DMS79 (cell line): ENCODE measurements at regions not wholly inside any gene's neighbourhood (a gene's known extent, or its start where the extent isn't known, plus 50 kb on each side); places are given as distances from the start of the nearest gene placed in this dataset.
"Not testable (repeated sequence)": the region's sequence is repeated elsewhere in the genome, so short reads cannot be mapped to it uniquely, and the experiment has no call there.

Experiments used
- DNase-seq: peaks from one replicate; lab custom pipeline; 2025; lab: John Stamatoyannopoulos, UW

DNA sequence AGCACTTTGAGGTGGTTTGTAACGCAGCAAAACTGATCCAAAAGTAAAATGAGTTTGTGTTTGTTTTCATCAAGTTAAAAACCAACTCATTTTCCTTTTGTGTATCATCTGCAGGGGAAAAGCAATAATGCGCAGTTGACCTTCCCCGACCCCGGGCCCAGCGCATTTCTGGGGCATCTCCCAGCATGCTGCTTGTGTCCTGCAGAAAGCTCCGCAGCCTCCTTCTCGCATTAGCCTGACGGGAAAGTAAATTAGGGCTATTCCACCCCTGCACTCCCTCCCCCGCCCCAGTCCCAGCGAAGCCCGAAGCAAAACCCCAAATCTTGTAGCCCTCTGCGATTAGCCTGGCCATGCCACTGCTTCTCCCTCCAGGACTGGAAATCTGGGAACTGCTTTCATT lies 82.0 kb upstream of the PPM1B start:
- DNase-seq, result no peak

DNA sequence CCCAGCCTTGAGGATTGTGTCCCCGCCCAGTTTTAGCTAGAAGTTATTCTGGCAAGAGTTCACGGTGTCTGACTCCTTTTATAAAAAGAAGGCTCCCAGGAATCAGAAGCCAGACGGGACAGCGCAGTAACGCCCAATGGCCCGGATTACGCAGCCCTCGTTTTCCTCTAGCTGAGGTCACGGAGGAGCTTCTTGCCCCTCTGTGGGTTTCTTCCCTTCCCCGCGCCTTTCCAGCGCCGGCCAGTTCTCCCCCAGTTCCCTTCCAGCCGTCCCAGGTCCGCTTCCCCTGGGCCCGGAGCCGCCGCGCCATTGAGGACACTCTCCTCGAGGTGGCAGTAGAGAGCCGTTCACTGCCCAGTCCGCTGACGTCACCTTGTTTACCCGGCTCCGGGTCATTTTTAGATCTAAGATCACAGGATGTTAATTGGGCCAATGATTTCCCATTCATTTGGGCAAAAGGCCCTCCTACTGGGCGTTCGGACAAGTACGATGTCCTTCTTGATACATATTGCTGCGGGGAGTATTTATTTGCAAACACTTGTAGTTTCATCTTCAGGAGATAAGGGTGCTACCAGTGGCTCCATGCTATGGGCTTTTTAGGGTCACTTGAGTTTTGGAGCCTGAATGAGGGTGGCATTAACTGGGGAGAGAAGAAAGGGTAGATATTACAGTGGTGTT lies 81.5 kb upstream of the PPM1B start:
- peak; percentile 56 for DNase-seq

DNA sequence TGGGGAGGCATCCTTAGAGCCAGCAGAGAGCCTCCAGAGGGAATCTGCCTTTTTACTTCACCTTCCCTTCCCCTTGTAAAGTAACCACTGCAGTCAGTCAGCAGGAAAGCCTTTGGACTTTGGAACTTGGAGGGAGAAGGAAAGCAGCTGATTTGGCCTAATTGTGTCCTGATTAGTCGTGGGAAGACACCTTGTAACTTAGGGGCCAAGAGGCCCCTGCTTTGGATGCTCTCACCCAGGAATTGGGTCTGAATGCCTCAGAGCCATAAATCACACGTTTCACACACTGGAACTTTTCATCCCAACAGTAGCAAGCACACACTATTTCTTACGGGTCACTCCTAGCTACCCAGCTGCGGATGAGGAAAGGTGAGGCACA lies 81.0 kb upstream of the PPM1B start:
- DNase-seq, result no peak

DNA sequence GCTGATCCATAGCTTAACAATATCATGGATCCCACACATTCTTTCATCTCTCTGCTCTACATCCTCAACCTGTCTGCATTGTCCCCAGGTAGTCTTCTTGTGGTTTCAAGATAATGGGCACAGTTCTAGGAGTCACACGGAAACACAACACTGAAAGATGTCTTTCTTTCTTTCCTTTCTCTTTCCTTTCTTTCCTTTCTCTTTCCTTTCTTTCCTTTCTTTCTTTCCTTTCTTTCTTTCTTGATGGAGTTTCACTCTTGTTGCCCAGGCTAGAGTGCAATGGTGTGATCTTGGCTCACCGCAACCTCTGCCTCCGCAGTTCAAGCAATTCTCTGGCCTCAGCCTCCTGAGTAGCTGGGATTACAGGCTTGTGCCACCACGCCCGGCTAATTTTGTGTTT lies 76.2 kb upstream of the PPM1B start:
- not testable (repeated sequence) for DNase-seq

DNA sequence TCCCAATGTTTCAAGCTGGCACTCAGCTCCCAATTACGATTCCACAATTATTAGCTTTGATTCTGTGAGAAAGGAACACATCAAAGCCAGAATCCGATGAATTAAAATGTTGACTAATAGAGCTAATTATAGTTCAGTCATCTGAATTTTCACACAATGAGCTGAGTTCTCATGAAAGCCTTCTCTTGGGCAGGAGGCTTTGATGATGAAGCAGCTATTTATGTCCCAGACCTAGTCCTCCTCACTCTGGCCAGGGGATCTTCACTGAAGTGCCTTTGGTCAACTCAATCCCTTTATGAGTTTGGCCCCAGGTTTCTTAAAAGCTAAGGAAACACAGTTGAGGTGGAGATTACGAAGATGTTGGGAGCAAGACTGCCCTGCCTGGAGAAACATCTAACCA lies 74.7 kb upstream of the PPM1B start:
- no peak for DNase-seq

DNA sequence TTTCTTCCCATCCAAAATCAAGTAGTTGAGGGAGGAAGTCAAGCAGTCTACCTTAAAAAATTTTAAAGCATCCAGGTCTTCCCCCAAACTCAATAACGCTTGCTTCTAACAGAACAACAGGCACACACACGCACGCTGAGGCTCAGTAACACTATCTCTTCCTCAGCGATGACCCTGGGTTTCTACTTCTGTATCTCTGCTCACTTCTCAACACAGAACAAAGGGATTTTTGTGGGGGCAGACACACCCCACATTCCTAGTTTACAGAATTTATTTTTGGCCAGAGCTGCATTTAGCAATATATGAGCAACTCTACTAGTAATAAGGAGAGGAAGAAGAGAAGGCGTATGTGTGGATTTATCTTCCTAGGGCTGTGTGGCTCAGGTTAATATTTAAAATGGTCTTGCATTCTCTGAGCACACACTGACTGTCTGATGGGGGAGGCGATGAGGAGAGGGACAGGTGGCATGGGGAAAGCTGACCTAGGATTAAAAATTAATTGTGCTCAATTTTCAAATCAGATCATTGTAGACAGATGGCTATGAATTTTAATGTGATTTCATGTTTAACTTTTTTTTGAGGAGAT lies 71.3 kb upstream of the PPM1B start:
- DNase-seq, result no peak

DNA sequence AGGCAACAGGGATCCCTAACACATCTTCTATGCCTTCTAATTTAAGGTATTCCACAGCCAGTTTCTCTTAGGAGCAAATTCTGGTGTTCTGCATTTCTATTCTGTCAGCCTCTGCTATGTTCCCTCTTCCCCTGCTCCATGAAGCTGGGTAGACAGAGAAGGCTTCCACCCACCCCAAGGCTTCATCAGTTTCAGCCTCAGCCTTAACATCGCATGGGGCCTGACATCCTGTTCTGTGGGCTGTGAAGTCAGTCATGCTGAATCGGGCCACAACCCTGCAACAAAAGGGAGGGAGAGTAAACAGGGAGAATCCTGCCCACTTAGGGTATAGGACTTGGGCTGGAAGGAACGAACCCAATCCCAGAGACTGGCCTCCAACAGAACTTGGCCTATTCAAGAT lies 70.6 kb upstream of the PPM1B start:
- DNase-seq, result no peak

DNA sequence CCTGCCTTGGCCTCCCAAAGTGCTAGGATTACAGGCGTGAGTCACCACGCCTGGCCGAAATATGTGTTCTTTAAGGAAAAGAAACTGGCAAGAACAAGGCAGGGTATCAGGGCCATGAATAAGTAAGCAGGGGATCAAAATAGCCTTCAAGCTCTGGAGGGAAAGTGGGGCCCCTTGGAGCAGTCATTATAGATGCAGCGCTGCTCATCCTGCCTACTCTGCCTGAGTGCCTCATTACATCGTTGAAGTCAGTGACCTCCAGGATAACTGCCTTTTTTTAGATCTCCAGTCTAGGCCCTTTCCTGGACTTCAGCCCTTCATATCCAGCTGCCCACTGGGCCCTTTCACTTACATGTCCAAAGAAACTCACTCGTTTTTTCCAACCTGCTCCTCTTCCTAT lies 69.8 kb upstream of the PPM1B start:
- DNase-seq, result no peak

DNA sequence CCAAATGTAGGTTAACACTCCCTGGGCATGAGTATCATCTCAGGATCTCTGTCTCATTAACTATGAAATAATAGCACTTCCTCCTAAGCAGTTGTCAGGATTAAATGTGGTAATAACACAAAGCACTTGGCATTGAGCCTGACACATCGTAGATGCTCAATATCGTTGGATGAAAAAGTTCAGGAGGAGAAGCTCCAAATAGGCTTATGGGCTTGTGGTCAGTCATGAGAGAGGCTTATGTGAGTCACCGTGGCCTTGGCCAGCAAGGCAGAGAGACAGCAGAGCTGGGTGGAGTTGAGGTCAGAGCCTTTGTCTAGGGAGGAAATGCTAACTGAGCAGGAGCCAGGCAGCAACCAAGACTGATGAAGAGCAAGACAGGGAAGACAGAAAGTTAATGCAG lies 68.3 kb upstream of the PPM1B start:
- DNase-seq, result no peak

DNA sequence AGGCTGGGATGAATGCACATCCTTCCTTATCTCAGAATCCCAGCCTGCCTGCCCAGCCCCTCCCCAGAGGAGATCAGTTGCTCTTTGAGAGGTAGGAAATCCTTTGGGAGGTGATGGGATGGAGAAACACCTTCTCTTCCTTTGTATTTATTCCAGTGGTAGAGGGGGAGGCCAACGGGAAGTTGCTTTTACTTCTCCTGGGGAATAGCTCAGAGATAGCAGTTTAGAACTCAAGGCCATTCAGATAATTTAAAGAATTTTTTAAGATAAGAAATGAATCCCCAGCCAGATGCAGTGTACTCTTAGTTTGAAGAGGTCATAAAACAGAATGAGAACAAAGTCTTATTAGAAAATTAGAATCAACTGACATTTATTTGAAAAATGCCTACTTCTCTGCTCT lies 67.4 kb upstream of the PPM1B start:
- no peak for DNase-seq

DNA sequence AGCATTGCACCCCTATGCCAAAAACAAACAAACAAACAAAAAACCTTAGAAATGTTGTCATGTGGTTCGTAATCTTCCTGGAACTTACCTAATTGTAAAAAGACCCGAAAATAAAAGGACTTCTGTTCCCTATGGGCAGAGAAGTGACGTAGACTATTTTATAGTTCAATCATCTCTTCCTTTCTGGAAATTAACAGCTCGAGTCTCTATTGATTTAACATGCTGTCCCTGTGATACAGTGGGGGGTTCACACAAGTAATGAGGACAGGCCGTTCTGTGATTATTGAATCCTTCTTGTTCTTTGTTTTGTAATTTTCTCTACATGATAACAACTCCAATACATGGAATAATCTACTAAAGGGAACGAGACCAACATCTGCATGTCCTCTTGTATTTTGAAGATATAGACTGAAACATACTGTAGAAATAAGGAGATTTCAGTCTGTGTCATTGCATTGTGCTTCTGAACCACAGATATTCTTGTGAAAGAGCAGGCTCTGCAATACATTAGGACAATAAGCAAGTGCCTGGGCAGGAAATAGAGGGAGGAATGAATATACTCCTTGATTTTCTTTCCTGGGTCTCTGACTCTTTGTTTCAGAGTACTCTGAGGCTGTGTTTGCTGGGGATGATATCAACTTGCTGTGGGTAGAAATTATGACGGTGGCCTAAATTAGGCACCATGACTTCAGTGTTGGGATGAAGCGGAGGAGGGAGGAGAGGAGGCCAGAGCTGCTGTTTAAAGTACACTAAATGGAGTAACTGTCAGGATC lies 65.7 kb upstream of the PPM1B start:
- no peak for DNase-seq

DNA sequence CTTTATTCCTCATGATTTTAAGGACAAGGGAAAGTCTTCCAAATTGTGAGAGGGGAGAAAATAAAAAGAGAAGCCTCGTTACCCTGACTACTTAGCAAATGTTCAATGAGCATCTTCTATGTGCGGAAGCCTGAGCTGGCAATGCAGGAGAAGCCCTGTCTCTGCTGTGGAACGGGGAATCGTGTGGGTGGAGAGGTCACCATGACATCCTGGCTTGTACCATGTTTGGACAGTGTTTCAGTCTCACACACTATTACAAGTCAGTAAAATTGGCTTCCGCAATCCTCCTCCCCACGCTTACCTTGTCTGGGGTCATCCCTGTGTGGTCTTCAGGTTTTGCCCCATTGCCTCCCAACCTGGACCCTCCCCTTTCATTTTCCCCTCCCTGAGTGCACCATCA lies 65.0 kb upstream of the PPM1B start:
- no peak for DNase-seq

DNA sequence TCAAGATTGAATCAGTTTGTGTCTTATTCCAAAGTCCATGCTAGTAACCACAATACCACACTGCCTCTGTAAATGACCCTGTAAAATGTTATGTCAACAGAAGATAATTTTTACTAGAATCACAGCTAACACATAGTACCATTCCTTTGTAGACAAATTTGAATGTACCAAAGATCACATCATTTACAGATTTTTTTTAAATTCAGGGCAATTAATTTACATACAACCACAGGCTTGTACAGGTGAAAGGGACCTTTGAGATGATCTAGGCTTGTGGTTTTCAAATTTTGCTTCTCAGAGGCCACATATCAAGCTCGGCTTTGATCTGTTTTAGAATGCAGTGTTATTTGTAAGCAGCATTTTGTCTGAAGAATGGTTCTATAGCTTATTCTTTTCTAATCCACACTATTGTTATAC lies 63.8 kb upstream of the PPM1B start:
- DNase-seq, result no peak

DNA sequence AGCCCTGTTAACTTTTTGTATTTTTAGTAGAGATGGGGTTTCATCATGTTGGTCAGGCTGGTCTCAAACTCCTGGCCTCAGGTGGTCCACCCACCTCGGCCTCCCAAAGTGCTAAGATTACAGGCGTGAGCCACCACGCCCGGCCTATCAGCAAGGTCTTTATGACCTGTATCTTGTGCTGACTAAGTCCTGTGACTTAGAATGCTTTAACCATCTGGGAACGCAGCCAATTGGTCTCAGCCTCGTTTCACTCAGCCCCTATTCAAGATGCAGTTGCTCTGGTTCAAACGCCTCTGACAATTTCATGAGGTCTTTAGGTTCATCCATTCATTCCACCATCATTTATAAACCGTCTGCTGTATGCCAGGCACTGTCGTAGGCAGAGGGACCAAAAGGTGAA lies 62.2 kb upstream of the PPM1B start:
- not testable (repeated sequence) for DNase-seq

DNA sequence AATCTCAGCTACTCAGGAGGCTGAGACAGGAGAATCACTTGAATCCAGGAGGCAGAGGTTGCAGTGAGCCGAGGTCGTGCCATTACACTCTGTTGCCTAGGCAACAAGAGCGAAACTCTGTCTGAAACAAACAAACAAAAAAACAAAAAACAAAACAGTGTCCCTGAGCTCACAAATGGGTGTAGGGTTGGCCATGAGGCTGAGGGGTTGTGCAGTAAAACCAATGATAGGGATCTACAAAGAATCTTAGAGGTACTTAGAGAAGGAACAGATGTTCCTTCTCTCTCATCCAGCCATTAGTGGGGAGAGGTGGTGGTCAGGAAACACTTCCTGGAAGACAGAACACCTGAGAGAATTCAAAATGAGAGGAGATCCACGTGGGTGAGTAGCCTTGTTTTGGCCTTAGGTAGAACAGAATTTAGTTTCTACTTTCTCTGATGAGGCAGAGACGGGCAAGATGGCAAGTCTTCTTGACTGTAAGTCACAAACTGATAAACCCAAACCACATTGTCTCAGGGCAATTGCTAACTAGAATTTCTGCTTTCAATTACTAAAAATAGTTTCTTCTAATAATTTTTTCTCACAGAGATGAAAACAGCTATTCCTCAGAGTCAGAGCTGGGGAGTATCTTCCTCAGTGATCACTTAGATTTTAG lies 61.5 kb upstream of the PPM1B start:
- DNase-seq, result no peak

DNA sequence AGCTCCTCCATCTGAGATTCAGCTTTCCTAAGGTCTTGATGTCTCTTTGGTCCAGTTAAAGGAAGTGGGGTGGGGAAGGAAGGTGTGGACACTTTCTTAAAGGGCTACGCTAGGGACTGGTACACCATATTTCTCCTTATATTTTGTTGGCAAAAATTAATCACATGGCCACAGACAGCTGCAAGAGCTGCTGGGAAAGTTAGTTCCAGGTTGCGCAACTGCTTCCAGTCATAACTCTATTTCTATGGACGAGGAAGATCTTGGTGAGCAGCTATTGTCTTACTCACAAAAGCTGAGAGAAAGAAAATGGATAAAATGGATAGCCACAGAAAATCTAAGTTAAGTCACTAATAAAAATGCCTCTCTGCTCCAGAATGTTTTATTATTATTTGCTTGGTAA lies 60.7 kb upstream of the PPM1B start:
- DNase-seq, result no peak

DNA sequence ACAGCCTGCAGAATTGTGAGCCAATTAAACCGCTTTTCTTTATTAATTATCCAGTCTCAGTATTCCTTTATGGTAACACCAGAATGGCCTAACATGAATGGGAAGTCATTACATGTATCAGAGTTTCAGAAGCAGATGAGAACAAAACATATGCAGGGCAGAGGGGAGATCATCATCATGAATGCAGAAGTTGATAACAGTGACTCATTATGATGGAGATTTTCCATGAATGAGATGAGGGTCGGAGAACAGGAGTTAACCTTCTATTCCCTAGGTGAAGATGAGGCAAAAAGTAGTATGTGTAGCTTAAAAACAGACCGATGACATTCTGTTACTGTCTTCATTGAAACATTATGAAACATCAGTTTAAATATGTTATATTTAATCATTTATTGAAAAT lies 59.5 kb upstream of the PPM1B start:
- no peak for DNase-seq

DNA sequence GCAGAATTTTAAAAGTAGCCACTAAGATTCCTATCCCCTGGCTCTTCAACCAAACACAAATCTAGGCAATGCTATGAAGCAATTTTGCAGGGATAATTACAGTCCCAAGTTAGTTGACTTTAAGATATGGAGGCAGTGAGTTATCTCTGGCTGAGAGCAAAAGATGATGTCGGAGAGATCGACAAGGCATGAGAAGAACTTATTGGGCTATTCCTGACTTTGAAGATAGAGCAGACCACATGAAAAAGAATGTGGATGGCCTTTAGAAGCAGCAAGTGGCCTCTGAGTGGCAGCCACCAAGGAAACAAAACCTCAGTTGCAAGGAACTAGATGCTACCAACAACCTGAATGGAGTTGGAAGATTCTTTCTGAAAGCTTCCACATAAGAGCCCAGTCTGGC lies 58.2 kb upstream of the PPM1B start:
- no peak for DNase-seq

DNA sequence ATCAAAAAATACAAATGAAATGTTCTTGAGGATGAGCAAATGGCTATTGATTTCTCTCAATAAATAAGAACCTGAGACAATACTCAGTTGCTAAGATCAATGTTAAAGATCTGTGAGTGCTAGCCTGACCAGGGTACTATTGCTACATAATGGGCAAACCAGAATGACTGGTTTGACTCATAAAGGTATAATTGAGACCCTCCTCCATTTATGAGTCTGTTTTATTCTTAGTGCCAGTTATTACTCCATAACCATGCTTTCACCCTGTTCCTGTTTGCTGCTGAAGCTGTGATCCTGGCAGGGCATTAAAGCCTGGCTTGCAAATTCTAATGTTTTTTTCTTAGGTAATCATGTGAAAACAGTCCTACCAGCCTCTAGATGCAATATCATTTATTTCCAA lies 56.6 kb upstream of the PPM1B start:
- no peak for DNase-seq

DNA sequence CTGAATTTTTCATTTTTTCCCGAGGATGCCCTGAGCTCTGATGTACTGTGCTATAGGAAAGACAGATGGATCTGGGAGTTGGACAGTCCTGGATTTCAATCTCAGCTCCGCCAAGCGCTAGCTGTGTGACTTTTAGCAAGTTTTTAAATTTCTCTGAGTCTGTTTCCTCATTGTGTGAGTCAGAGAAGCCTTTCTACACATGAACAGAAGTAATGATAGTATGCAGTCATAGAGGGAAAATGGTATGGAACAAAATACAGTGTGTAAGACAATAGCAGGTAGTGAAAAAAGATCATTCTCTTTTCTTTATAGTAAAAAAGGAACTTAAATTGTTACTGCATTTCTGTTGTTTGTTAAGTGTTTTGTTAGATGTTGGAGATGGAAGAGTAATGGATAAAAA lies 52.4 kb upstream of the PPM1B start:
- no peak for DNase-seq

DNA sequence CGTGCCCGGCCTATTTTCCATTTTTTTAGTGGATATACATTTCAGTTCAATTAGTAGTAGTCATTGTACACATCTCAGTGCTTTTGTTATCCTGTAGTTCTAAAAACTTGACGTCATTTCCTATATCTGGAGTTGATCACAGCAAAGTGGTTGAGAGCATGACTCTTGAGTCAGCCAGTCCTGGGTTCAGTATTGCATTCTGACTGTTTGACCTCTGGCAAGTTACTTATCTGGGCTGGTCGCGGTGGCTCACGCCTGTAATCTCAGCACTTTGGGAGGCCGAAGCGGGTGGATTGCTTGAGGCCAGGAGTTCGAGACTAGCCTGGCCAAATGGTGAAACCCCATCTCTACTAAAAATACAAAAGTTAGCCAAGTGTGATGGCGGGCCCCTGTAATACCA lies 50.4 kb upstream of the PPM1B start:
- DNase-seq, result no peak
